Thyroid gland (tissue), 4 donors: ENCODE measurements at regions not wholly inside any gene's neighbourhood (a gene's known extent, or its start where the extent isn't known, plus 50 kb on each side); places are given as distances from the start of the nearest gene placed in this dataset.

Experiments used
- DNase-seq, 2 donors: peaks; one replicate each; pipeline ENCODE4 v3.0.0-alpha.2; 2019
- H3K27ac ChIP-seq, 3 donors: fragments of 200-600 bp; sonication (generic); 1 replicate in 2 of 3; 2 replicates in 1 of 3; pipeline ENCODE4 v1.5.1; 2016 to 2019; ENCODE audit warnings: mild to moderate bottlenecking in 1 of 3, moderate library complexity in 1 of 3
- H3K27me3 ChIP-seq: fragments of 200-600 bp; sonication (generic); one replicate; pipeline ENCODE4 v1.5.1; 2019
- H3K36me3 ChIP-seq, 2 donors: fragments of 200-600 bp; sonication (generic); one replicate each; pipeline ENCODE4 v1.5.1; 2016 to 2019
- H3K4me1 ChIP-seq, 2 donors: fragments of 200-600 bp; sonication (generic); one replicate each; pipeline ENCODE4 v1.5.1; 2017 to 2019
- H3K4me3 ChIP-seq, 3 donors: fragments of 200-600 bp; sonication (generic); replicated peaks in 1 of 3; 1 replicate in 2 of 3; 2 replicates in 1 of 3; pipeline ENCODE4 v1.5.1; 2016; ENCODE audit warnings: mild to moderate bottlenecking in 1 of 3
- H3K9me3 ChIP-seq: fragments of 200-600 bp; sonication (generic); one replicate; pipeline ENCODE4 v1.5.1; 2017
- CTCF ChIP-seq, 6 experiments: fragments of 200-600 bp in 3 of 6; fragments of 450-650 bp in 3 of 6; sonication (generic) in 3 of 6; IDR thresholded peaks; one replicate each; pipeline ENCODE4 v1.5.1; 2016 to 2019; ENCODE audit warnings: antibody characterized with exemption in 6 of 6, mild to moderate bottlenecking in 2 of 6, inconsistent platforms in 1 of 6, moderate library complexity in 1 of 6
- POLR2A ChIP-seq, 2 donors: fragments of 450-650 bp; IDR thresholded peaks; one replicate each; pipeline ENCODE4 v1.6.1; 2017; ENCODE audit warnings: antibody characterized with exemption in 2 of 2, mild to moderate bottlenecking in 2 of 2, moderate library complexity in 1 of 2
- WGBS, 2 donors: methylation state at CpG; one replicate each; pipeline ENCODE4 v1.1.5; 2017; 5-methylcytosine and 5-hydroxymethylcytosine counted together
- intact Hi-C: fragments of 100-400 bp; cut with DNase I; formaldehyde crosslinking; loops from one replicate; pipeline ENCODE4 v1.15.1; 2023

- intact Hi-C loops = no loop called here
- WGBS, 2 donors = 63 to 64% methylated on average over 5 of the region's 5 CpGs
- DNase-seq = no peak
- no peaks in the 10 kb centered on the region for H3K9me3 ChIP-seq
- H3K4me3 ChIP-seq = no peak overlapping the region
- H3K27me3 ChIP-seq = no peaks in the 10 kb centered on the region
- no peaks in the 10 kb centered on the region for H3K36me3 ChIP-seq
- TF ChIP-seq CTCF (IDR thresholded peaks at IDR 0.05) = no peak
- TF ChIP-seq POLR2A (IDR thresholded peaks at IDR 0.05) = no peak
- H3K4me1 ChIP-seq = no peaks in the 10 kb centered on the region
- H3K27ac ChIP-seq = no peak overlapping the region
Measured at GRCh38 chr20:16904751-16905150, 156.6 kb downstream of the OTOR start.

GRCh38 chr20:16914277-16914676 lies 166.1 kb downstream of the OTOR start:
- no peak overlapping the region for H3K27ac ChIP-seq
- intact Hi-C loops = no loop called here
- WGBS, 2 donors = no CpG with 5 or more reads among the region's 1 CpG

GRCh38 chr20:16916165-16916564 lies 168.0 kb downstream of the OTOR start:
- no peaks in the 10 kb centered on the region for H3K9me3 ChIP-seq
- no peak for DNase-seq
- H3K4me1 ChIP-seq = no peaks in the 10 kb centered on the region
- 63 to 76% methylated on average over 1 of the region's 1 CpG for WGBS, 2 donors
- intact Hi-C loops = no loop called here
- H3K4me3 ChIP-seq = no peak overlapping the region
- H3K27ac ChIP-seq = no peak overlapping the region
- H3K27me3 ChIP-seq = no peaks in the 10 kb centered on the region
- TF ChIP-seq CTCF (IDR thresholded peaks at IDR 0.05) = no peak
- no peaks in the 10 kb centered on the region for H3K36me3 ChIP-seq

More at GRCh38 chr20:16914277-16914676, 166.1 kb downstream of the OTOR start:
- no peak for TF ChIP-seq POLR2A (IDR thresholded peaks at IDR 0.05)
- no peak for TF ChIP-seq CTCF (IDR thresholded peaks at IDR 0.05)
- Histone ChIP-seq H3K4me1 (no peaks in the 10 kb centered on the region), H3K9me3 (no peaks in the 10 kb centered on the region), H3K36me3 (no peaks in the 10 kb centered on the region), H3K27me3 (no peaks in the 10 kb centered on the region), H3K4me3 (no peak overlapping the region)
- DNase-seq = no peak

- TF ChIP-seq CTCF (IDR thresholded peaks at IDR 0.05) (no peak), POLR2A (IDR thresholded peaks at IDR 0.05) (no peak)
- intact Hi-C loops = no loop called here
- no peaks in the 10 kb centered on the region for H3K4me1 ChIP-seq
- no peak overlapping the region for H3K27ac ChIP-seq
- H3K27me3 ChIP-seq = no peaks in the 10 kb centered on the region
- no peaks in the 10 kb centered on the region for H3K36me3 ChIP-seq
- H3K4me3 ChIP-seq = no peak overlapping the region
- H3K9me3 ChIP-seq = no peaks in the 10 kb centered on the region
- no peak for DNase-seq
- 59 to 63% methylated on average over 1 of the region's 1 CpG for WGBS, 2 donors
Measured at GRCh38 chr20:16917636-16918035, 169.5 kb downstream of the OTOR start.

GRCh38 chr20:16918366-16918765 lies 170.2 kb downstream of the OTOR start:
- intact Hi-C loops = no loop called here
- H3K9me3 ChIP-seq = no peaks in the 10 kb centered on the region
- no peaks in the 10 kb centered on the region for H3K27me3 ChIP-seq
- 93 to 94% methylated on average over 4 of the region's 4 CpGs for WGBS, 2 donors
- TF ChIP-seq CTCF (IDR thresholded peaks at IDR 0.05) (no peak), POLR2A (IDR thresholded peaks at IDR 0.05) (no peak)
- no peaks in the 10 kb centered on the region for H3K36me3 ChIP-seq
- no peaks in the 10 kb centered on the region for H3K4me1 ChIP-seq
- DNase-seq = no peak
- no peak overlapping the region for H3K4me3 ChIP-seq
- no peak overlapping the region for H3K27ac ChIP-seq
